SK-N-SH (cell line): ENCODE measurements at regions not wholly inside any gene's neighbourhood (a gene's known extent, or its start where the extent isn't known, plus 50 kb on each side); places are given as distances from the start of the nearest gene placed in this dataset.

Experiments used
- CTCF ChIP-seq: fragments of 200-600 bp; sonication (generic); IDR thresholded peaks from 2 replicates; pipeline ENCODE4 v1.6.1; 2017; ENCODE audit warnings: antibody characterized with exemption, mild to moderate bottlenecking, moderate library complexity
- ELF1 ChIP-seq: IDR thresholded peaks from 2 replicates; pipeline ENCODE4 v1.4.0; 2012
- EP300 ChIP-seq, 2 experiments: IDR thresholded peaks; 2 replicates each; pipeline versions ENCODE4 v1.4.0 to v1.6.1; 2012; ENCODE audit warnings: borderline replicate concordance in 1 of 2, low read depth in 1 of 2, low read length in 1 of 2
- EZH2phosphoT487 ChIP-seq: fragments of 200-600 bp; sonication (generic); IDR thresholded peaks from 2 replicates; pipeline ENCODE4 v1.6.1; 2017; ENCODE audit warnings: low read depth, mixed run types, mild to moderate bottlenecking, antibody characterized with exemption, moderate library complexity, borderline replicate concordance
- MAX ChIP-seq: IDR thresholded peaks from 2 replicates; pipeline ENCODE4 v1.4.0; 2012; ENCODE audit warnings: low read depth
- POLR2AphosphoS5 ChIP-seq: IDR thresholded peaks from 2 replicates; pipeline ENCODE4 v1.6.1; 2012; ENCODE audit warnings: low read depth, low read length
- RAD21 ChIP-seq: IDR thresholded peaks from 2 replicates; pipeline ENCODE4 v1.6.1; 2012; ENCODE audit warnings: mild to moderate bottlenecking, low read length
- RCOR1 ChIP-seq: fragments of 150-350 bp; IDR thresholded peaks from 2 replicates; pipeline ENCODE4 v1.6.1; 2017; ENCODE audit warnings: antibody characterized with exemption, low read length
- REST ChIP-seq: IDR thresholded peaks from 2 replicates; pipeline ENCODE4 v1.6.1; 2012; ENCODE audit warnings: mild to moderate bottlenecking, low read depth, low read length, moderate library complexity
- SIN3A ChIP-seq: IDR thresholded peaks from 2 replicates; pipeline ENCODE4 v1.6.1; 2012; ENCODE audit warnings: low read depth, mild to moderate bottlenecking, low read length, moderate library complexity, borderline replicate concordance

GRCh38 chr5:4411664-4412063, 728.5 kb upstream of the ADAMTS16 start:
- no peak for TF ChIP-seq RAD21
- no peak for TF ChIP-seq ELF1
- no peak for TF ChIP-seq CTCF
- TF ChIP-seq EP300 (IDR thresholded peaks at IDR 0.05; ENCODE audit: borderline replicate concordance in 1 of 2, low read depth in 1 of 2, low read length in 1 of 2) = no peak
- no peak for TF ChIP-seq MAX
- TF ChIP-seq RCOR1 = no peak
- TF ChIP-seq SIN3A = no peak
- TF ChIP-seq EZH2phosphoT487 = no peak
- TF ChIP-seq REST = no peak
- no peak for TF ChIP-seq POLR2AphosphoS5
